ENCODE measurements at regions not wholly inside any gene's neighbourhood (a gene's known extent, or its start where the extent isn't known, plus 50 kb on each side); places are given as distances from the start of the nearest gene placed in this dataset.

GRCh38 chr3:72070005-72070404 is 285.1 kb upstream of the PROK2 start:
- Mint-ChIP-seq H3K36me3 (ENCODE audit: low read depth) (peaks cover 3% of the 10 kb centered on the region), H3K4me3 (no peak overlapping the region), H3K9me3 (peaks cover 4% of the 10 kb centered on the region), H3K27me3 (ENCODE audit: insufficient read depth, low read depth, poor library complexity) (peaks cover 2% of the 10 kb centered on the region), H3K4me1 (no peaks in the 10 kb centered on the region), H3K27ac (no peak overlapping the region)
- ATAC-seq (no peak), DNase-seq (ENCODE audit: low spot score) (no peak)
- Histone ChIP-seq H3K4me2 (no peak overlapping the region), H3K4me3 (no peak overlapping the region), H3K79me2 (replicated peaks; ENCODE audit: insufficient read depth) (no peaks in the 10 kb centered on the region), H3K36me3 (ENCODE audit: insufficient read depth) (no peaks in the 10 kb centered on the region; the same call in 1 of the 2 replicates), H3K27ac (ENCODE audit: low read depth) (no peak overlapping the region), H3K27me3 (ENCODE audit: insufficient read depth) (no peaks in the 10 kb centered on the region), H3K9me2 (ENCODE audit: insufficient read depth) (no peaks in the 10 kb centered on the region; the same call in 1 of the 2 replicates), H4K20me1 (replicated peaks; ENCODE audit: insufficient read depth) (no peaks in the 10 kb centered on the region), H3F3A (replicated peaks; ENCODE audit: low read depth) (no peaks in the 10 kb centered on the region), H3K4me1 (ENCODE audit: insufficient read depth) (no peaks in the 10 kb centered on the region), H2AFZ (no peak overlapping the region)
- no peak for TF ChIP-seq CTCF (conservative IDR thresholded peaks at IDR 0.05; ENCODE audit: low read depth in 2 of 2)
- no peak for TF ChIP-seq CREB1 (CRISPR knock-in tag; IDR thresholded peaks at IDR 0.05; ENCODE audit: low read depth)
- TF ChIP-seq EZH2 (IDR thresholded peaks at IDR 0.05; ENCODE audit: low read depth, unreplicated experiment) = no peak
- TF ChIP-seq POLR2AphosphoS5 (IDR thresholded peaks at IDR 0.05; ENCODE audit: low read depth) = no peak
- no peak for TF ChIP-seq EZH2phosphoT487 (IDR thresholded peaks at IDR 0.05; ENCODE audit: unreplicated experiment)
- TF ChIP-seq STAT1 (IDR thresholded peaks at IDR 0.05; ENCODE audit: unreplicated experiment) = no peak
- no peak for TF ChIP-seq NANOG (IDR thresholded peaks at IDR 0.05; ENCODE audit: borderline replicate concordance)
- TF ChIP-seq ETS1 (IDR thresholded peaks at IDR 0.05) = no peak
- no peak for TF ChIP-seq REST (IDR thresholded peaks at IDR 0.05; ENCODE audit: unreplicated experiment)
- no peak for TF ChIP-seq ZNF462 (CRISPR knock-in tag; IDR thresholded peaks at IDR 0.05)
- no peak for TF ChIP-seq ZNF331 (CRISPR knock-in tag; IDR thresholded peaks at IDR 0.05; ENCODE audit: low read depth)
- no peak for TF ChIP-seq JUNB (IDR thresholded peaks at IDR 0.05; ENCODE audit: unreplicated experiment)
